Neural cell (in vitro differentiated cells): ENCODE measurements at regions not wholly inside any gene's neighbourhood (a gene's known extent, or its start where the extent isn't known, plus 50 kb on each side); places are given as distances from the start of the nearest gene placed in this dataset.

Experiments
- CTCF ChIP-seq: fragments of 450-650 bp; IDR thresholded peaks from 2 replicates; pipeline ENCODE4 v1.5.1; 2014; ENCODE audit warnings: antibody characterized with exemption, mild to moderate bottlenecking, moderate library complexity; ENCODE audit not compliant: poor library complexity, severe bottlenecking
- EP300 ChIP-seq: fragments of 450-650 bp; conservative IDR thresholded peaks from 2 replicates; pipeline ENCODE4 v1.6.1; 2014; ENCODE audit warnings: antibody characterized with exemption, mild to moderate bottlenecking, moderate library complexity; ENCODE audit not compliant: poor library complexity, severe bottlenecking
- EZH2 ChIP-seq: fragments of 200-600, 300-800 bp; shearing (Covaris generic), sonication (generic); IDR thresholded peaks from 2 replicates; pipeline ENCODE4 v1.6.1; 2014; ENCODE audit warnings: antibody characterized with exemption, low read length, borderline replicate concordance, mild to moderate bottlenecking; ENCODE audit not compliant: insufficient read depth, poor library complexity, severe bottlenecking
- RAD21 ChIP-seq: fragments of 450-650 bp; conservative IDR thresholded peaks from 2 replicates; pipeline ENCODE4 v1.6.1; 2014; ENCODE audit warnings: antibody characterized with exemption, mild to moderate bottlenecking, moderate library complexity
- REST ChIP-seq: IDR thresholded peaks from 2 replicates; pipeline ENCODE4 v1.6.1; 2012; ENCODE audit warnings: borderline replicate concordance

GRCh38 chr13:50690006-50690405 is 153.5 kb downstream of the DLEU7 start:
- no peak for TF ChIP-seq EP300
- no peak for TF ChIP-seq CTCF
- no peak for TF ChIP-seq REST
- no peak for TF ChIP-seq EZH2
- TF ChIP-seq RAD21: no peak
